Colonic mucosa (tissue), 4 donors: ENCODE measurements at regions not wholly inside any gene's neighbourhood (a gene's known extent, or its start where the extent isn't known, plus 50 kb on each side); places are given as distances from the start of the nearest gene placed in this dataset.

Experiments used
- DNase-seq: peaks from one replicate; pipeline ENCODE4 v3.0.0-alpha.2; 2020
- H3K27ac ChIP-seq: fragments of 200-600 bp; one replicate; pipeline ENCODE4 v1.8.0; 2021
- H3K27me3 ChIP-seq: fragments of 200-600 bp; one replicate; pipeline ENCODE4 v1.8.0; 2021
- H3K36me3 ChIP-seq: fragments of 200-600 bp; one replicate; pipeline ENCODE4 v1.8.0; 2021
- H3K4me1 ChIP-seq: fragments of 200-600 bp; one replicate; pipeline ENCODE4 v1.8.0; 2021; ENCODE audit warnings: mild to moderate bottlenecking
- H3K4me3 ChIP-seq: fragments of 200-600 bp; one replicate; pipeline ENCODE4 v1.8.0; 2021
- H3K9ac ChIP-seq, 2 donors: one replicate each; pipeline ENCODE4 v1.7.0; 2013; ENCODE audit warnings: control low read depth in 2 of 2, low read depth in 2 of 2, low read length in 2 of 2
- H3K9me3 ChIP-seq: fragments of 200-600 bp; one replicate; pipeline ENCODE4 v1.8.0; 2021
- intact Hi-C: fragments of 100-400 bp; cut with DNase I; formaldehyde crosslinking; loops from one replicate; pipeline ENCODE4 v1.14.1; 2022
- TF ChIP-seq, protein P1 (sequence below): fragments of 200-600 bp; IDR thresholded peaks from one replicate; pipeline ENCODE4 v1.8.0; 2022; ENCODE audit warnings: antibody characterized with exemption, mild to moderate bottlenecking
- donor health status: healthy.
- donor health status: DM: no; HTN: no; CAD: no.
- donor health status: DM: no; HTN: no; CAD: no.

DNA sequence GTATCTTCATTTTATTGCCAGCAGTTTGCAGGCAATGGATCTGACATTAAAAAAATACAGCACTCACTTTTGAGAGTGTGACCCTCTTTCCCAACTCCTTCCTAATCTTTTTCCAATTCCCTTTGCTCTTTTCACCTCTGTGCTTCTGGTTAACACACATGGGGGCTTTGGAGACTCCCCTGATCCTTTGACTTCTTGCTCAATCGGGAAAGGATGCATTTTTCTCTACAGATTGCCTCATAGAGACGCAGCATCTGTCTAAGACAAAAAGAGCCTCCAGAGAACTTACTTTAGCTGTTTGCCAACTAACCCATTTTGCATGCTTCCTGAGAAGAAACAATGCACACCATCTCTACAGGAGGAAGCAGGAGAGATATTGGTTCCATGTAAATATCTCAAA lies 378.3 kb downstream of the PBX1 start:
- H3K27me3 ChIP-seq = no peaks in the 10 kb centered on the region
- intact Hi-C loops = no loop called here
- DNase-seq = no peak
- H3K36me3 ChIP-seq = no peaks in the 10 kb centered on the region
- no peak overlapping the region for H3K27ac ChIP-seq
- H3K4me1 ChIP-seq = no peaks in the 10 kb centered on the region
- H3K9ac ChIP-seq = no peak overlapping the region
- no peaks in the 10 kb centered on the region for H3K9me3 ChIP-seq
- TF ChIP-seq, protein P1, sequence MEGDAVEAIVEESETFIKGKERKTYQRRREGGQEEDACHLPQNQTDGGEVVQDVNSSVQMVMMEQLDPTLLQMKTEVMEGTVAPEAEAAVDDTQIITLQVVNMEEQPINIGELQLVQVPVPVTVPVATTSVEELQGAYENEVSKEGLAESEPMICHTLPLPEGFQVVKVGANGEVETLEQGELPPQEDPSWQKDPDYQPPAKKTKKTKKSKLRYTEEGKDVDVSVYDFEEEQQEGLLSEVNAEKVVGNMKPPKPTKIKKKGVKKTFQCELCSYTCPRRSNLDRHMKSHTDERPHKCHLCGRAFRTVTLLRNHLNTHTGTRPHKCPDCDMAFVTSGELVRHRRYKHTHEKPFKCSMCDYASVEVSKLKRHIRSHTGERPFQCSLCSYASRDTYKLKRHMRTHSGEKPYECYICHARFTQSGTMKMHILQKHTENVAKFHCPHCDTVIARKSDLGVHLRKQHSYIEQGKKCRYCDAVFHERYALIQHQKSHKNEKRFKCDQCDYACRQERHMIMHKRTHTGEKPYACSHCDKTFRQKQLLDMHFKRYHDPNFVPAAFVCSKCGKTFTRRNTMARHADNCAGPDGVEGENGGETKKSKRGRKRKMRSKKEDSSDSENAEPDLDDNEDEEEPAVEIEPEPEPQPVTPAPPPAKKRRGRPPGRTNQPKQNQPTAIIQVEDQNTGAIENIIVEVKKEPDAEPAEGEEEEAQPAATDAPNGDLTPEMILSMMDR = no peak
- H3K4me3 ChIP-seq = no peak overlapping the region

DNA sequence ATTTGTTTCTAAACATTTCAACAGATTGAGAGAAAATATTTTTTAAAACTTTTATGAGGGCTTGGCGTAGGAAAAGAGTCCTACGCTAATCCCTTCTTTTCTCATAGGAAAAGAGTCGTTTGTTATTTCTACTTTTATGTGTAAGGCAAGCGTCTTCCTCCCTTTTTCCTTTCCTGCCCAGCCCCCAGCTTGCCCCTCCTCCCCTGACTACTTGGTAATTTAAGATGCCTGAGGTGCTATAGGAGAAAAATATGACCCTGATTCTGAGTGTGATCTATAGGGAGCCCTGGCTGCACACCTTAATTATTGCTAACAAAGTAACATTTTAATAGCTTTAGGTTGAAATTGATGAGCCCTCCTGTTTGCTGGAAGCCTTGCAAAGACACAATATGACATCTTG lies 373.6 kb downstream of the PBX1 start:
- H3K4me3 ChIP-seq = no peak overlapping the region
- no peak overlapping the region for H3K27ac ChIP-seq
- intact Hi-C loops = no loop called here
- no peaks in the 10 kb centered on the region for H3K9me3 ChIP-seq
- H3K27me3 ChIP-seq = no peaks in the 10 kb centered on the region
- no peaks in the 10 kb centered on the region for H3K36me3 ChIP-seq
- no peak for DNase-seq
- H3K4me1 ChIP-seq = no peaks in the 10 kb centered on the region
- no peak overlapping the region for H3K9ac ChIP-seq
- TF ChIP-seq, protein P1 = no peak

DNA sequence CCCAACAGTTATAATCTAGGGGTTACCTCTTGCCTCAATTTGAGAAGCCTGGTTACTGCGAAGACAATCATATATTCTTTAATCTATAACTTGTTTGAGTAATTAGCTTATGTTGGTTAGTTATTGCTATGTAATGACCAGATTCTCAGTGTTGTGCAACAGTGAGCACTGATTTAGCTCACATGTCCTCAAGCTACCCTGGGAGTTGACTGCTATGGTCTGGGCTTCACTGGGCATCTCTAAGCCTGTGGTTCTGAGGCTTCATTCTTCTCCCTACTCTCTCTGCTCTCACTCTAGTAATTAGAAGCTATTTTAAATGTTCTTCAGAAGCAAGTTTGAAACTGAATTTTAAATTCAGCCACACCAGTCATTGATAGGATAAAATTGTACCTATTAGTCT lies 371.8 kb downstream of the PBX1 start:
- no peaks in the 10 kb centered on the region for H3K4me1 ChIP-seq
- H3K27ac ChIP-seq = no peak overlapping the region
- intact Hi-C loops = no loop called here
- DNase-seq = no peak
- H3K9ac ChIP-seq = no peak overlapping the region
- H3K9me3 ChIP-seq = no peaks in the 10 kb centered on the region
- no peaks in the 10 kb centered on the region for H3K36me3 ChIP-seq
- no peaks in the 10 kb centered on the region for H3K27me3 ChIP-seq
- H3K4me3 ChIP-seq = no peak overlapping the region
- TF ChIP-seq, protein P1 = no peak

DNA sequence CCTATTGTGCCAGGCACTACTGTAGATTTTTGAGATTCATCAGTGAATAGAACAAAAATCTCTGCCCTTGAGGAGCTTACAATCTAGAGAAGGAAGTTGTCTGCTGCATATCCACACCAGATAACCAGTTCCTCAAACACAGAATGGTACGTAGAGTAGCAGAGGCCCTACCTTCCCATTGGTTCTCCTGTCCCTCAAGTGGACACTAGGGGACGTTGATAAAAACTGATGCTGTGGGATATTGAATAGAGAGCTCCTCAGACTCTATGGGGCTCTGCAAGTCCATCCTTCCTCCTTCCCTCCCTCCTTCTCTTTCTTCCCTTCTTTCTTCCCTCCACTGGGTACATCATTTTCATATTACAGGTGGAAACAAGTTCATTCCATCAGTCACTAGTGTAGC lies 371.3 kb downstream of the PBX1 start:
- Histone ChIP-seq H3K27me3 (no peaks in the 10 kb centered on the region), H3K4me1 (no peaks in the 10 kb centered on the region), H3K36me3 (no peaks in the 10 kb centered on the region), H3K4me3 (no peak overlapping the region), H3K27ac (no peak overlapping the region), H3K9me3 (no peaks in the 10 kb centered on the region), H3K9ac (no peak overlapping the region)
- DNase-seq = no peak
- TF ChIP-seq, protein P1 = no peak
- intact Hi-C loops = no loop called here

DNA sequence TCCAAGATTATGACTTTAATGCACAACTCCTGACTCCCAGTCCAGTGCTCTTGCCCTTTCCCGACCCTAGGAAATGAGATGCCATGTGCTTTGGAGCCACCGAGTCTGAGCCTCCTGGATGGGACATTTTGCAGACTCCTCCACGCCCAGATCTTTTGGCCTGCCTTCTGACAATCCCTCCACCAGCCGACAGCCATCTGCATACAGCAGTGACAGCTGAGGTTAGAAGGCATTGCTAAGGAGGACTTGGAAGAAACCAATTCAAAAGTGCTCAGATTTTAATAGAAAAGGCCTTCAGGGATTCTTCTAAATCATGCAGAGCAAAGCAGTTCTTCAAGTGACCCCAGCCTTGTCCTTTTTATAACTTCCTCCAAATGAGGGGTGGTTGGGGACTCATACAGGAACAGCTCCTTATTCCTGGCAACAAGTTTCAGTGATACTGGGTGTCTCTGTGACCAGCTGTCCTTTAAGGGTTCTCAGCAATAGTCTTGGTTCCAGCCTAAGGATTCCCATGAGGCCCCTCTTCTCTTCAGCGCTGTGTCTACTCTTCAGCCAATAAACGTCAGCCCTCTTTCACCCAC lies 369.3 kb downstream of the PBX1 start:
- no peaks in the 10 kb centered on the region for H3K4me1 ChIP-seq
- H3K27me3 ChIP-seq = no peaks in the 10 kb centered on the region
- DNase-seq = no peak
- TF ChIP-seq, protein P1 = no peak
- no peaks in the 10 kb centered on the region for H3K36me3 ChIP-seq
- H3K9ac ChIP-seq = no peak overlapping the region
- intact Hi-C loops = no loop called here
- no peak overlapping the region for H3K4me3 ChIP-seq
- no peak overlapping the region for H3K27ac ChIP-seq
- no peaks in the 10 kb centered on the region for H3K9me3 ChIP-seq
